ENCODE measurements at regions not wholly inside any gene's neighbourhood (a gene's known extent, or its start where the extent isn't known, plus 50 kb on each side); places are given as distances from the start of the nearest gene placed in this dataset.
A peak's percentile ranks its signal among the peaks of the same experiment; 100 is the strongest.

DNA sequence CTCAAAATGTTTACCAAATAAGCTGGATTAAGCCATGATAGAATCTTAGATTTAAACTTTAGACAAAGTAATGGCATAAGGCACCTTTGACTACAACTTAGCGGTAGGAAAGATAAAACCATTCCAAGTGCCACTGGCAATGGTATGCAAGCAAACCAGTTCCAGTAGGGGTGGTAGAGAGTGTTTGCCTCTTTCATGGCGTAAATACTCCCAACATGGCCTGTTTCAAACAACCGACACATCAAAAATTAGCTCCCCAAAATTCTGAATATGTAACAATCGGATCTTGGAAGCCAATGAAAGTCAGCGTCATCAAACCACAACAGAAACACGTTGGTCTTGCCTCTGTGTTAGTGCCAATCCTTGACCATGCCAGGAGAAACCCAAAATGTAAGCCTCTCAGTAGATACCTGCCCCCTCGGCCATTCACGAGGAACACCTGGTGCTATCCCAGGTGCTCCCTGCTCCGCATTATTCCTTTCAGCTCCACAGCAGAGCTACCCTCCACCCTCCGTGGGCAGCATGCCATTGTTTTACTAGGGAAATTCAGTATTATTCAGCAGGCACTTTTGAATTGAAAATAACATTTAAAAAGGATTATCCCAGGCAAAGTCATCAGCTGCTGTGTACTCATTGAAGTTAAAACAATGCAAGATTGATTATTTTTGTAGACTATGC lies 307.8 kb upstream of the CDH11 start:
- no peak for DNase-seq (ENCODE audit: low read depth)

DNA sequence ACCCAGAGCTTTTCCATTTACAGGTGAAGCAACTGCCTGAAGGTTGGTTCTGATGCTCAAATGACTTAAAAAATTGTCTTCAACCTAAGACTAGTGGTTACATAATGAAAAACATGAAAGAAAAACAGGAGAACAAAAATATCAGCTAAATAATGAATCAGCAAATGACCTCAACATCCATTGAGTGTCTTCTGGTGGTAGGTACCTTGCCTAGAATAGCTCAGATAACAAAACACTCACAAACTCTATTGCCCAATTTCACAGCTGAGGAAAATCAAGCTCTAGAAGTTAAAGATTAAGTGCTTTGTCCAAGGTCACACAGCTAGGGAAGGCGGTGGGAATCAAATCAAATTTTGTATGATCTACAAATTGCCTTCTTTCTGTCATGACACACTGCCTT lies 304.6 kb upstream of the CDH11 start:
- no peak for DNase-seq (ENCODE audit: low read depth)

DNA sequence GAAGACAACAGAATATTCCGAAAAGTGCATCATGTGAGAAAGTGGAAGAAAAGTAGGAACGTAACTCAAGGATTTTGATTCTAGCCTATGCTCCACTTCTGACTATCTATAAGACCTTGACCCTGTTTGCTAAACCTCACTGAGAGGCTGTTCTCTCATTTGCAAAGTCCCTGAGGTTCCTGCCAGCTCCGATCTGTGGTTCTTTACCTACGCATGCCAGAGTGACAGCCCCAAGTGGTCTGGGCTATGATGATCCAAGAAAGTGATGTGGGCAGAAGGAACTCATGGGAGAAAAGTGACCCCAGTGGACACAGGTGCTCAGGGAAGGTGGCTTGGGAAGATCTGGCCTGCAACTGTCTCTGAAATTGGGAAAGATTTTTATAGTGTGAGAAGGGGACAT lies 301.1 kb upstream of the CDH11 start:
- DNase-seq (ENCODE audit: low read depth) = no peak

DNA sequence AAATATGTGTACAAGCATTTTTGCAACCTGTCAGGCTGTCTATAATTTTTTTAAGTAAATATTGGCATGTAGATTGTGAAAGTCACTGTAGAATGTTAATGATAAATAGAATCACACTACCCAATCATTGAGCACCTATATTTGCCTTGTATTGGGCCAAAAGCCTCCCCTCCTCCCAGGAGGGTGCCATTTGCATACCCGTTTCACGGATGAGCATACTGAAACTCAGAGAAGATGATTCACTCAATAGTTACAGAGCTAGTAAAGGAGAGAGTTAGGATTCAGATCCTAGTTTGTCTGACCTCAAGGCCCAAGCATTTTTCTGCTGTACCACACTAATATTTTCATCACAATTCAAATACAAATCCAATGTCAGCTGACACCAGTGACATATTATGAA lies 299.7 kb upstream of the CDH11 start:
- DNase-seq (ENCODE audit: low read depth) = no peak

DNA sequence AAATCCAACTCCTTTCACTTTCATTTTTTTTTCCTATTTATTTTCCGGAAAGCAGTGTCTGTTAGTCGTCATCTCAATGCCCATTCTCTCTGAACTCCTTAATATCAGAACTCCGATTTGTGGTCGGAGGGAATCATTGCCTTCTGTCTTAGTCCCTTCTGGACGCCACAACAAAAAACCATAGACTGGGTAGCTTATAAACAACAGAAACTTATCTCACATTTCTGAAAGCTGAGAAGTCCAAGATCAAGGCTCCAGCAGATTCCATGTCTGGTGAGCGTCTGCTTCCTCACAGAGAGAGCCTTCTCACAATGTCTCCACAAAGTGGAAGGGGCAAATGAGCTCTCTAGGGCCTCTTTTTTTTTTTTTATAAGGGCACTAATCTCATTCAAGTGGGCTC lies 296.6 kb upstream of the CDH11 start:
- no peak for DNase-seq (ENCODE audit: low read depth)

DNA sequence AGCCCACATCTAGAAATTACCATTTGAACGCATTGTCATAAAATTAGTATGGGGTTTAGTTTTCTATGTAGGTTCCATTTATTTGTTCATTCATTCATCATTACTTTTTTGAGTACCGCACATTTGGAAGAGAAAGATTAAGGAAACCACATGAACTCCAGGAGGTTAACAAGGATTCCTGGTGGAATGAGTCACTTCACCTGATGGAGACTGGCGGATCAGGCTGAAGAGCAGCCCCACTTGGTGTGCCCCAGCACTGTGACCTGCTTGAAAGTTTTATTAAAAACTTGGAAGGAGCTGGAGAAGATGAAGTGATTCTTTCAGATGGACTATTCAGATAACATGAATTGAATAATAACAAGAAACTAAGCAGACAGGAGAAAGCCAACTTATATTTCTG lies 293.6 kb upstream of the CDH11 start:
- no peak for DNase-seq (ENCODE audit: low read depth)

DNA sequence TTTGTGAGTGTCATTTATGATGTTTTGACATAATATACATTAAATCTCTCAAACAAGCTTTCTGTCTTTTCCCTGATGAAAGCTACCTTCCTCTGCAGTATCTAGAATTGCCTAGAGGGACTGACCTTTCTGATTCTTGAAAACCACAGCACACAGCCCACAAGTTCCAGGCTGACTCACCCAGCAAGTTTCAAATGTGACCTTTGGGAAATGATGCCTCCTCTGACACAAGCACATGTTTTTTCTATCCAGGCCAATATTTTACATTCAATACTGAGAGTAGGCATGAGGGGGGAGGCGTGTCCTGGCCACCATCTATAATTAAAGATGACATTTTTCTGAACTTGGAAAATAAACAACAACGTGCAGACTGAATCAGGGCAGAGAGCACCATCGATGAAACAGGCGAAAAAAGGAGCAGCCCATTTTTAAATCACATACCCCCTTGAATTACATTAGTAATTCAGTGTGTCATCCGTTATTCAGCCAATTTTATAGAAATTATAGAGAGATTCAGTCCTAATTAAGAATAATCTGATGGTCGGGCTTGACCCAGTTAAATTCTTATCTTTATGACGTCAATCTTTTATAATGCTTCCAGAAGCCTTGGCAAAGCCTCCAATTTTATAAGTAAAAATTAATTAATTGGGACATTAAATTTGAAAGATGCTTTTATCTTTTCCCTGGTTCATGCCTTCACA lies 292.6 kb upstream of the CDH11 start:
- DNase-seq (ENCODE audit: low read depth) = peak; percentile 92

DNA sequence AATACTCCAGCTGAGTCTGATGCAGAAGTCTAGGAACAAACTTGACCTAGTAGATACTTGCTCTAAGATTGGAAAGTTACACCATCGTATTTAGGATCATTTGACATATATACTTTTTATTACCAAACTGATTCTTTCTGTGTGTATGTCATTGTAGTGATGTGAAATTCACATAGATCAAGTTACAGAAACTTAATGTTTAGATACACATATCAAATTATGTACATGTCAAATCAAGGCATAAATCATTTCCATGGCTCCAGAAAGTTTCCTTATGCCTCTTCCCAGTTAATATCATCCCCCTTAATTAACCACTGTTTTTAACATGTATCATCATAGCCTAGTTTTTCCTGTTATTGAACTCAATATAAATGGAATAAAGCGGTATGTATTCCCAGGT lies 292.0 kb upstream of the CDH11 start:
- DNase-seq (ENCODE audit: low read depth) = peak; percentile 47

DNA sequence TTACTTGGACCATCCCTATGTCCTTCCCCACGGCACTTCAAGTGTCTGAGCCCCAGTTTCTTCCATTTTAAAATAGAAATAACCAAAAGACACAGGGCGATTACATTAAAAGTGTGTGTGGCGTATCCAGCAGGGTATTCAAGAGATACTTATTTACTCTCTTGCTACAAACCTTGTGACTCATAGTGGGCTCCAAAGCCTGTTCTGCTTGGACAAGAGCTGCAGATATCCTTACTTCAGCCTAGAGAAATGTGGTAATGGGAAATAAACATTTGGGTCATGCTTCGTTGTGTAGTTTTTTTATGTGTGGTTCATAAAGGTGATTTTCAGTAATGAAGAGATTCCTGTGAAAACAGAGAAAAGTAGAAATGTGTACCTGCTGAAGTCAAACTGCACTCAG lies 288.9 kb upstream of the CDH11 start:
- no peak for DNase-seq (ENCODE audit: low read depth)

DNA sequence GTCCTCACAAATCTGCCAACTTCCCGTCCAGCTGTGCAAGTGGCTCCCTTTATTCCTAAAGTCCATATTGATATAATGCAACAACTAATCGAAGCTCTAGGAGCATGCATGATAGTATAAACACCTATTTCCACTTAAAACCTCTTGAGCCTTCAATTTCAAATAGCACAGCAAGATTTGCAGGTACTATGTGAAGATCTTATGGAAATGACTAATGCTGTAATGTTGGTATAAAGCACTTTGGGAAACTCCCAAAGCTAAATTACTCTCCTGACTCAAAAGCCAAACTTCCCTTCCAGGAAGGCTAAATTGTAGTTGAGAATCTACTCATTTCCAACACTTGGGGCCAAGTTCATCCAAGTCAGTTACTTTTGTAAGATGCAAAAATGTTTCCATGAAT lies 287.6 kb upstream of the CDH11 start:
- no peak for DNase-seq (ENCODE audit: low read depth)

DNA sequence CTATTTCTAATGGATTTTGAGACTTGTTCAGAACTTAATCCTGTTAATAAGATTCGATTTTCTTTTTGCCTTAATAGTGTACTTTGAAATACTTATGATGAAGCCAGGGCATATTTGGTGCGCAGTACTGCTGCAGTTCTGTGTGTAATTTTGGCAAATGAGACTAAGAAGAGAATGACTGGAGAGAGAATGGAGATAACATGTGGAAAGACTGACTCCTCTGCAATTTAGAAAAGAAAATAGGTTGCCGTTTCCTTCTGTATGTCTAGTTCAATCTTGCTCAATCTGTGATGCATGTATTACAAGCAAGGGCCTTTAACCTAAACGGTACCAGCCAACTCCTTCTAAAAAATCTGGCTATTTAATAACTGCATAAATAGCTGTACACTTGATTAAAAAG lies 285.1 kb upstream of the CDH11 start:
- DNase-seq (ENCODE audit: low read depth) = peak; percentile 11

DNA sequence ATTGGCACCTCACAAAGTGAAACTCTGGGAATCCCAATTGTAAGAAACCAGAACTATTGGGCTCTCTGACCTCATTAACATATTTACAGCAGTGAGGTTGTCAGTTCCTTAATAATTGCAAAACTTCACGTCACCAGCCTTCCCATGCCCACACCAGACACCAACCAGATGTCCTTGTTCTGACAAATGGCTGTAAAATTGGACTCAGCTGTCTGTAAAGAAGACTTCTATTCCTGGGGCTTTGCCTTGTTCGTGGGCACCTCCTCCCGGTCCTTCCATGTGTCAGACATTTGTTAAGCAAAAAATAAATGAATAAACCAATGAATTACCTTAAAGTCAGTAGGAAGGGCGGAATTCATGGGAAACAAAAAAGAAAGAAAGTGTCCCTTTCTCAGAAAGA lies 284.3 kb upstream of the CDH11 start:
- DNase-seq (ENCODE audit: low read depth) = peak; percentile 52

DNA sequence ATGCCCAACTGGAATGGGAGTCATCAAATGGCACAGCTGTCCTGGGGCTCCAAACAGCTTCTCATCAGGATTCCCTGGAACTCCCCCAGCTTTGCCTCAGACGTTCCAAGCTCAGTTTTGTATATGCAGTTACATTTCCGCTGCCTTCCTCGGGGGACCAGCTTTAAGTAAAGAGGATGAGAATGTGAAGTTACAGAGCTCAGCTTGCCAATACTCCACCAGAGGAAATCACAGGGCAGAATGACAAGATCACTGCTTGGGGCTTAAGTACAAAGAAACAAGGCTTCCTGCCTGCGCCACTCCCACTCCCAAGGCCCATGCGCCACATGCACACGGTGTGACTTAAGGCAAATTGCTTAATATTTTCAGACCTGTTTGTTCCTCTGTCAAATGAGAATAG lies 272.4 kb upstream of the CDH11 start:
- no peak for DNase-seq (ENCODE audit: low read depth)

DNA sequence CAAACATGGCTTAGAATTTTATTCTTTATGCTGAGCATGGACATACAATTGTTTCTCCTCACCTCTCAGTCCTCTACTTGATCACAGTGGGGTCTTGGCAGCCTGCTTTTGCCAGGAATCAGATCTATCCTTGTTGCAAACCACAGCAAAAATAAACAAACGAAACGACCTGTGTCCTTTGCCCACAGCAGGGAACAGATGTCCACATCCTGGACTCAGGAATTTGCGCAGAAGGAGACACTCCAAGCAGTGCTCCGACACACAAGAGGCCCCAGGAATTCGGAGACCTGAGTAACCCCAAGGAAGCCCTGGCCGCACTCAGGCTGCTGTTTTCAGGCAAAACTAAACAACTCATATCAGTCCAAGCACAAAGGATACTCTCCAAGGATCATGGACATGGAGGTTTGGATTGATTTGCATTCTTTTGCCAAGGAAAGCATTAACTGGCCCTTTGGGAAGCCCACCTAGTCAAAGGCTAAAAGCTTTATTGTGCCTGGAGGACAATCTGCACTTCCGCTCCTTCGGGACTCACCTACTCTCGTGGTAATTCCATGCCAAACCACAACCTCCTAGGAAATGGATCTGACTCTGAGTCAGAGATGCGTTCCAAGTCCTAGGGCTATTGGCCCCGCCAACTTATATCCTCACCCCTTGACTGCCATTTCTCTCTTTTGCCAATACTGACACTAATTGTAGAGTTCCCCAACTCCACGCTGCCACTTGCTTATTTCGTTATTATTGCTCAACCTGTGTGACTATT lies 271.1 kb upstream of the CDH11 start:
- no peak for DNase-seq (ENCODE audit: low read depth)

DNA sequence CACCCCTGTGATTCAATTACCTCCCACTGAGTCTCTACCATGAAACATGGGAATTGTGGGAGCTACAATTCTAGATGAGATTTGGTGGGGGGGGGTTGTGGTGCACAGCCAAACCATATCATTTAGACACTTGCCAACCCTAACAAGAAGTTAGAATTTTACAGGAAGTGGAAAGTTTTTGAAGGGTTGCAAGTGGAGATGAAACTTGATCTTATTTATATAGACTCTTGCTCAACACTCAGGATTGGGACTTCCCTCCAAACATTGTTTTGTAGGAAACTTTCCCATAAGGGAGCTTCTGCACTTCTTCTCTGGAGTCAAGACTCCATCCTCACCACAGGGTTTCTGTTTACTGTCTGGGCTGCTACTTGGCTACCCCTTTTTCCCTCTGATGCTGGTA lies 266.7 kb upstream of the CDH11 start:
- DNase-seq (ENCODE audit: low read depth) = peak; percentile 54

DNA sequence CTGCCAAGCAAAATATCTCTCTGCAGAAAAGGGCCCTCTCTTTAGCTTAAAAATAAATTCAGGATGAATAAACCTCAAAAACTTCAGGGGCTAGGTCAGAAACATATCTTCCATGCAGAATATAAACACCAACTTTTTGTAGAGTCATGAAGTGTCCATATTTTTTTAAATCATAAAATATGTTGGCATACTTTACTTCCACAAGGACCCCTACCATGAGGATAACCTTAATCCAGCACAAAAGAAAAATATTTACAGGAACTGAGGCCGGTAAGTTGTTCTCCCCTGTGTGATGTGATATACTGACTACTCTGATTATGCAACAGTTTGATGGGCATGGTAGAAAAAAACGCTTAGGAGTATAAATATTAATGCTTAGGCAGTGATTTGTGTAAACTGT lies 264.8 kb upstream of the CDH11 start:
- no peak for DNase-seq (ENCODE audit: low read depth)

DNA sequence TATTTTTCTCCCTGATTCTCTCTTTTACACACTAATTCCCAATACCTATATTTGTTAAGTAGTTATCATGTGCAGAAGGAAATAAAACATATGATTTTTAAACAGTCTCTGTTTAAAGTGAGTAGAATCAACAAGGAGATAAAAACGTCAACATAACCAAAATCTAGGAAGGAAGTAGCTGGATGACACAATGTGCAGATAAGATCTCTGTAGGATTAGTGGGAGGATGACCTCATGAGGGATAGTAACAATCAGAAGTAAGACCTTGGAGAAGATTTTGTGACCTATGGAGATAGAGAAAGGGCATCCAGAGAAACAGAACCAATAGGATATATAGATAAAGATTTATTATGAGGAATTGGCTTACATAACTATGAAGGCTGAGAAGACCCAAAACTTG lies 262.6 kb upstream of the CDH11 start:
- DNase-seq (ENCODE audit: low read depth) = no peak

DNA sequence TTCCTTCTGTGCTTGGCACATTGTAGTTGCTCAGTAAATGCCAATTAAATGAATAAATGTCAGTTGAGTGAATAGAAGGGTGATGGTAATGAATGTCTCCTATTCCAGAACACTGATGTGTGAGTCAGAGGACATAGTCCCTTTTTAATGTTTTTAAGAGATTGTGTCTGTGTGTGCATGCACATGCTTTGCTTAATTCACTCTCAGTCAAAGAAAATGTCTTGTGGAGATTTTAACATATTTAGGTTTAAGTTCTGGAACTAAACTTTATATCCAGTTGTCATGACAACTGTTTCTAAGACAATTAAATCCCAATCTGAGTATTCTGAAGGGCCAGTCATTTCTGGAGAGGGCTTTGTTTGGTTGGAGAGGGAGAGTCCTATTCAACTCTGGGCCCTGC lies 255.3 kb upstream of the CDH11 start:
- no peak for DNase-seq (ENCODE audit: low read depth)

DNA sequence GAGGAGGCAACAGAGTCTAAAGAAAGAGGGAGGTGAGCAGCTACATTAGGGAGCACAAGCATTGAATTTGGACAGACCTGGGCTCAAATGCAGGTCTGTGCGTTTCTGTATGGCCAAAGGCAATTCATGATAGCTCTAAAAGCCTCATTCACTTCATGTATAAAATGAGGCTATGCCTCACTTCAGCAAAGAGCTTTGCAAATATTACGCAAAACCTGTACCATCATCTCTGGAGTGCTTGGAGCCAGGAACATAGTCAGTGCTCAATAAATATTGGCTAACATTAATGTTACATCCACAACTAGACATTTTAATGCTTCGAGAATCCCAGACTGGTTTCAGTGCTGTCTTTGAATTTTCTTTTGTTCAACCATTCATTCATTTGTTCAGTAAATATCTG lies 254.7 kb upstream of the CDH11 start:
- no peak for DNase-seq (ENCODE audit: low read depth)

DNA sequence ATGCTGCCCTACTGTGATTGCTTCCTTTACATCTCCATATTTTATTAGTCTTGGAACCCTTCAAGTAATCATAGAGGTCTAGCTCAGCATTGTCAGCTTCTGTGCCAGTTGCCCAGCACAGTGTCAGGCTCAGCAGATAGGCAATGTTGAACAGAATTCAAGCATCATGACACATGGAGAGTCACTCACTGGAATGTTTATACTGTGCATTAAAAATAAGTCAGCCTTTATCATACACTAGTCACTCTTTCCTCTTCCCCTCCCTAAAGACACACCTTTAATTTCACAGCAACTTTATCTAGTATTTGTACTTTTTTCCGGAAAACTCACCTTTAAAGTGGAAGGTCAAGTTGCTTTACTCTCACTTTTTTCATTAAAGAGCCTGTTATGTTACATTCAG lies 253.8 kb upstream of the CDH11 start:
- no peak for DNase-seq (ENCODE audit: low read depth)

DNA sequence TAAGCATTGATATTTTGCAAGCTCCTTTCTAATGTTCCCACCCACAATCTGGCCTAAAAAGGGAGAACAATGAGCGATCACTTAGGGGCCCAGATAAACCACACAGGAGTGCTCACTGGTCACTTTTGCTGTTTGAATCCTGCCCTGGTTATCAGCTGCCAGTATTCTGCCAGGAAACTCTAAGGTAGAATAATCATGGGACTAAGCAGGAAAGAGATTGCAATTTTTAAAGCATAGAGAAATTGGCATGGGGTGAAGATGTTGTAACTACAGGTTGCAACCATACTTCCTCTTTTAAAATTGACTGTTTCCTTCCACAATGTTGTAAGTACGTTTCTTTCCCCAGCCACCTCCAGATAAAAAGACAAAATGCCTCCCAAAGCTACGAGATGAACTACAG lies 251.2 kb upstream of the CDH11 start:
- no peak for DNase-seq (ENCODE audit: low read depth)

DNA sequence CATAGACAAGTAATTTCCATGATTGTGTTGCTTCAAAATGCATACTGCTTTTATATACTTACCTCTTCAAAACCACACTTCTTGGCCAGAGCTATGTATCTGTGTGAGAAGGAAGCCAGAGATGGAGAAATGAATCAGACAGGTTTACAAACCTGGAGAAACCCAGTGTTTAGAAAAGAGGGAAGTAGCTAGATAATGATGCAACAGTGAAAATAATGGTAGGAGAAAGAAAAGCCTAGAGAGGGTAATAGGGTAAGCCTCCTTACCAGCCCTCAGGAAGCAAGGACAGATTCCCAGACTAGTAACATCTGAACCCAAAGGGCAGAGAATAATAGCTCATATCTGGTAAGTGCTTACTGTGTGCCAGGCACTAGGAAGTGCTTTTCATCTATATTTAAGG lies 250.3 kb upstream of the CDH11 start:
- DNase-seq (ENCODE audit: low read depth) = no peak

Data from fibroblast of gingiva (primary cell).